Fibroblast of peridontal ligament (primary cell): ENCODE measurements at regions not wholly inside any gene's neighbourhood (a gene's known extent, or its start where the extent isn't known, plus 50 kb on each side); places are given as distances from the start of the nearest gene placed in this dataset.
A peak's percentile ranks its signal among the peaks of the same experiment; 100 is the strongest.
"Not testable (repeated sequence)": the region's sequence is repeated elsewhere in the genome, so short reads cannot be mapped to it uniquely, and the experiment has no call there.

ENCODE experiments used
- DNase-seq: peaks from one replicate; pipeline ENCODE4 v3.0.0-alpha.2; 2010; ENCODE audit errors: extremely low read depth

GRCh38 chr17:83192161-83192788, 112.9 kb downstream of the METRNL start:
- DNase-seq = peak; percentile 53

- not testable (repeated sequence) for DNase-seq
Measured at GRCh38 chr17:83192789-83193335, 113.5 kb downstream of the METRNL start.

GRCh38 chr17:83193336-83194185, 114.2 kb downstream of the METRNL start:
- no peak for DNase-seq

GRCh38 chr17:83194186-83194561, 114.8 kb downstream of the METRNL start:
- DNase-seq = no peak

GRCh38 chr17:83194761-83195329, 115.4 kb downstream of the METRNL start:
- peak; percentile 45 for DNase-seq

GRCh38 chr17:83195330-83196023, 116.1 kb downstream of the METRNL start:
- peak; percentile 88 for DNase-seq

GRCh38 chr17:83196024-83196365, 116.6 kb downstream of the METRNL start:
- peak; percentile 88 for DNase-seq

GRCh38 chr17:83196366-83196765, 117.0 kb downstream of the METRNL start:
- DNase-seq = no peak

DNA sequence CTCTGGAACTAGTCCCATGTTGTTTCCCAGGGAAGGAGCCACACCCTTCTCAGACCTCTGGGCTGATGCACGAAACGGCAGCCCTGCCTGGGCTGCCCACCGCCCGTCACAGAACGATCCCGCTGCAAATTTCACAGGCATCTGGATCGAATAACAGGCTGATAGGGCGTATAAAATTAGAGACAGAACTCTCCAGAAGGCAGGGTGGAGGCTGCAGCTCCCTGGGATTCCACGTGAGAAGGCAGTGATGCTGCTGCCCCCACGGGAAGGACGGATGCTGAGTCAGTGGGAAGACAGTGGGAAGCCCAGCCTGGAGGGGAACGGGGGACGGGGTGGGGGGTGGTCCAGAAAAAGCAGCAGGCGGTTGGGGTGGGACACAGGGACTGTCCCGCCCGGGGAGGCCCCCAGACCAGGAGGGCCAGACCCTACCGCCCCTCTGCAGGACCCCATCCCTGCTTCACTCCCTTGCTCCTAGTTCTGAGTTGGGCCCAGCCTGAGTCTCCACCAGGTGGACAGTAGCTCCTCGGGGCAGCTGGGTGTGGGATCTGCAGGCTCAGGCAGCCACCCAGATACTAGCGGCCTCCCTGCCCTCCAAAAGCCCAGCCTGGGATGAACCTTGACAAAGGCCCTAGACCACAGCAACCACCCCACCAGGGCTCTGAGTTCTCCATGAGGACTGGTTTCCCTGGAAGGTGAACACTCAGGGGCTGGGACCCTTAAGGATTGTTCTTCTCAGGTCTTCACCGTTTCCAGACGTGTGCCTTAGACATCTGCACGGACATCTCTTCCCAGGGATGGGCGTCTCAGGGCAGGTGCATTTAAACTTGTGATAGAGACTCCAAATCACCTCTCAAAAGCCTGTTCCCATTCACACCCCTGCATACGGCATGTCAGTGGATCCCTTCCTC, 117.8 kb downstream of the METRNL start:
- DNase-seq = peak; percentile 64

DNA sequence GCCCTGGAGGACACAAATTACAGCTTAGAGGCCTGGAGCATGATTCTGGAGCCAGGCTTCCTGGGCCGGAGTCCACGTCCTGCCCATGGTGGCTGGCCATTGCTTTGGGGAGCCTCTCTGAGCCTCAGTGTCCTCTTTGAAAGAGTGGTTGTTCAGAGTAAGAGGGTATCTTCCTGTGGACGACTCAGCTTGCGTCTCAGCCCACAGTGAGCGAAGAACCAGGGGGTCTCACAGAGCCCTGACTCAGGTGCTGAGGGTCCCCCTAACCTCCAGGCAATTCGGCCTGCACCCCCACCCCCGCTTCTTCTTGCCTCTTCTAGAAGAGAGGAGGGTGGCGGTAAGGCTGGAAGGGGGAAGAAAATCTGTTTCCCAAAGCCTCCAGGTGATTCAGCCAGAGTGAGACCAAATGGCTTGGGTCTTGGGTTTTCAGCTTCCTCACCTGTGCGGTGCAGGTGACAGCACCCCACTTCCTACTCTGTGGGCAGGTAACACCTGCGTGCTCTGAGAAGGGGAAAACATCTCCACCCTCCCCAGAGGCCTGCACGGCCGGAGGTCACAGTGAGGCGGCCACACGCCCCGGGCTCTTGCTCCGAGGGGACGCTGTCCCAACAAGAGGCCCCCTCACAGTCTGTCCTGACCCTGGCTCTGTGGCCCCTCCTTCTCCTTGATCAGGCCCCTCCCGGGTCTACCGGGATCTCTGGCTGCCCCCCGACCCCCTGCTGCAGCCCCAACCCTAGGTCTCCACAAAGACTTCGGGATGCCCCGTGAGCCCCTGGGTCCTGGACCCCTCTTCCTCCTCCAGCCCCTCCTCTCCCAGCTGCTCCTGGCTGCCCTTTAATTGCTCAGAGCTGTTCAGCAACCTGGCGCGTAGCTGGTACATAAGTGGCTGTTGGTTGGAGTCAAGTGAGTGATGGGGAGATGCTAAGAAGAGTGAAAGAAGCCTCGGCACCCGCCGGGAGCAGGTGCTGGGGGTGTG, 119.2 kb downstream of the METRNL start:
- no peak for DNase-seq

GRCh38 chr17:83199500-83200201, 120.2 kb downstream of the METRNL start:
- DNase-seq = no peak

DNA sequence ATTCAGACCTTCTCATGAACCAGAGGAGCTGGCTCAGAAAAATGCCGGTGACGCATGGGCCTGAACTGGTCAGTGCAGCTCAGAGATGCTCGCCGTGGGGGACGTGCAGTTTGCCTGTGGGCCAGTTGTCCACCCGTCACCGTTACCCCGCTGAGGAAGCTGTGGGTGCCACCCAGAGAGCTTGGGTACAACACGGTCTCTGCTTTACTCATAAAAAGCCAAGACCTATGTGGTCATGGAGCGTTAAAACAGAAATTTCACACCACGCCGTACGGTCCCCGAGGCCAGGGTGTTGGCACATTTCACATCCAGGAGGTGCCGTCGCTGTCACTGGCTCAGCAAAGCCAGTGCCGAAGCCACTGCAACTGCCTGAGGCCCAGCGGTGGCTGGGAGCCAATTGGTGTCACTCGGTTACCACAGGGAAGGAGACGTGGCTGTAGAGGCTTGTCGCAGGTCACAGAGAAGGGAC, 120.9 kb downstream of the METRNL start:
- no peak for DNase-seq

GRCh38 chr17:83200751-83201150, 121.3 kb downstream of the METRNL start:
- DNase-seq = no peak

DNA sequence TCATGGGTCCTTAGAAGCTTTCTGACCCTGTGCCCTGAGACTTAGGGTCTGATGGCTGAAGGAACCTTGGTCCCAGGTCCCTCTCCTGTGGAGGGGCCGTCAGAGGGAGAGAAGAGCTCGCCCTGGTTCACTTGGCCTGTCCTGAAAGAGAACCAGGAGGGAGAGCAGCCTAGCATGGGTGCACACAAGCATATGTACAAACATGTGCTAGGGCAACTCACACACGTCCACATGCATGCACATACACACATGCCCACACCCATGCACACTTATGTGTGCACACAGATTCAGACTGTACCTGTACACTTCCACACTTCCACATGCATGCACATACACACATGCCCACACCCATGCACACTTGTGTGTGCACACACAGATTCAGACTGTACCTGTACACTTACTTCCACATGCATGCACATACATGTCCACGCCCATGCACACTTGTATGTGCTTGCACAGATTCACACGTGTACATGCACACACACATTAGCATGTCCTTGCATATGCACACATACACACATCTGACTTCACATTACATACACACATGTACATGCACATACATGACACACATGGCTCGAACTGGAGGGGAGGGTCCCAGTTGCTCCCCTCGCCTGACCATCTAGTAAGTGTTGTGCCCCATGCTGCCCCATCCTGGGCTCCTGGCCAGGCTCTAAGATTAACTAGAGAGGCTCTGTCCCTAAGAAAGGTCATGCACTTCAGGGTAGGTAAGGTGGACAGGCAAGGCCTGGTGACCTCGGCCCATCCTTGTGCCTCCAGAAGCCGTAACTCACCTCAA, 122.0 kb downstream of the METRNL start:
- DNase-seq = no peak

DNA sequence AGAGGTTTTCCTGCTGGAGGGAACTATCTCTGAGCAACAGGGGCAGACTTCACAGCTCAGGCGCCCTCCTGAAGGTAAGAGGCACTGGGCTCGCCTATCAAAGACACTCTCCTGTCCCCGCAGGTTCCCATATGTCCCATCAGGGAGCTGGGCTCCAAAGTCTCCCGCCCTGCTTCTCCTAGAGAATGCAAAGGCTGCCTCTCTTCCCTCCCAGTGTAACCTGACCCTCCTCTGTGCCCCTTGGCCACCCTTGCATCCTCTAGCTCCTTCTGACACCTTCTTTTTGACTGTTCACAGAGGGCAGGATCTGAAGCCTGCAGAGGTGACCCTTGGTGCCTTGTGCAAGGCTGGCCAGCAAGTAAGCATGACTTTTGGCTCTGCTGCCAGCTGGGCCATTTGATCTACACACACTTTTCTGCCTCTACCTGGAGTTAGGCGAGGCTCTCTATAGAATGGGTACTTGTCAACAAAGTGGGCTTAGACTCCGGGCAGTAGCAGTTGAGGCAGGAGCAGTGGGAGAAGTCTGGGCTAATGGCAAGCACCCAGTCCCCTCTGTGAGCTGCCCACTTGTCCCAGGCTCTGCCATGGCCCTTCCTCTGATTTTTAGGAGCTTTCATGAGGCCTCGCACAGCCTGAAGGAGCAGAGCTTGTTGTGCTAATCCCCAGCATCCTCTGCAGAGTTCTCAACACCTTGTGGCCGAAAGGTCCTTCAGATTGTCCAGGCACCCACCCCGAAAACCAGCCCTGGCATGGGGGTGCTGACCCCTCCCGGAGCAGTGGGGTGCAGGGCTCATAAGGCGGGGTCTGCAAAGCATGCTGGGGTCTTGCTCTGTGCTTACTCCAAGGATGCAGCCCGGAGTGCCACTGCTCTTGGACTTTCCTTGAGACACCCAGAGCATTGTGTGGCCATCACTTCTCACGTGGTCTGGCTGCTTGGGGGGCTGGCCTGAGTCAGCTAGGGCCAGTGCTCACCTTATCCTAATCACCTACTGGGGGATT, 122.9 kb downstream of the METRNL start:
- DNase-seq = no peak

DNA sequence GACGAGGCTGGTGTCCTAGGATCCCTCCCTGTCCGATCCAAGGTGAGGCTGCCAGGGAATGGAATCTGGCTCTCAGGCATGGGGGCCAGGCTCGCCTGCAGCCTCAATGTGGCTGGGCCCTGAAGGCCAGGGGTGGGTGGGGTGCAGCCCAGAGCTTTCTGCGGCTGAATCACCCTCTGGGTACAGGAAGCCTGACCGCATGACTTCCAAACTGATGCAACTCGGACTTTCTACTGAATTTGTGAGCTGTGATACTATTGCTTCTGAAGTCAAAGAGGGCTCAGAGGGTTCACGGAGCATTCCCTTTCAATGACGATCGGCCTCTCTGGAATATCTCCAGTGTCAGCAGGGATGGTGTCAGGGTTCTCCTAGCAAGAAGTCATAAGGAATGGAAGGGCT, 123.7 kb downstream of the METRNL start:
- peak; percentile 99 for DNase-seq
